ENCODE measurements at regions not wholly inside any gene's neighbourhood (a gene's known extent, or its start where the extent isn't known, plus 50 kb on each side); places are given as distances from the start of the nearest gene placed in this dataset.

DNA sequence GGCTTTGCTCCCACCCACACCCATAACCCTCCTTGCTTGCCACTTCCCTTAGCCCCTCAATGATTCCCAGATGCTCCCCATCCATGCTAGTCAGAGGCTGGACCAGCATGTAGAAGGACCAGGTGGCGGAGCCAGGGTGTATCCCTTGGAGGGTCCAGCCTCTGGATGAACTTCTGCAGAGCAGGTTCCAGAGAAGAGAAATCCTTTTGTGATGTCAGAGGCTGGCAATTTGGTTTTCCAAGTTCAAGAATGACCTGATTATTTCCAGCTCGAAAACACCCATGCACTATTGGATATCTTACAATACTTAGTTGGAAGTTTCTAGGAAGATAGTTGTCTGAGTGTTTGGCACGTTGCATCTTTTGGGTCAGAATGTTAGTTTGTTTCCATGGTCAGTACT lies 168.3 kb upstream of the RPS6KA3 start:
- TF ChIP-seq, protein P1, sequence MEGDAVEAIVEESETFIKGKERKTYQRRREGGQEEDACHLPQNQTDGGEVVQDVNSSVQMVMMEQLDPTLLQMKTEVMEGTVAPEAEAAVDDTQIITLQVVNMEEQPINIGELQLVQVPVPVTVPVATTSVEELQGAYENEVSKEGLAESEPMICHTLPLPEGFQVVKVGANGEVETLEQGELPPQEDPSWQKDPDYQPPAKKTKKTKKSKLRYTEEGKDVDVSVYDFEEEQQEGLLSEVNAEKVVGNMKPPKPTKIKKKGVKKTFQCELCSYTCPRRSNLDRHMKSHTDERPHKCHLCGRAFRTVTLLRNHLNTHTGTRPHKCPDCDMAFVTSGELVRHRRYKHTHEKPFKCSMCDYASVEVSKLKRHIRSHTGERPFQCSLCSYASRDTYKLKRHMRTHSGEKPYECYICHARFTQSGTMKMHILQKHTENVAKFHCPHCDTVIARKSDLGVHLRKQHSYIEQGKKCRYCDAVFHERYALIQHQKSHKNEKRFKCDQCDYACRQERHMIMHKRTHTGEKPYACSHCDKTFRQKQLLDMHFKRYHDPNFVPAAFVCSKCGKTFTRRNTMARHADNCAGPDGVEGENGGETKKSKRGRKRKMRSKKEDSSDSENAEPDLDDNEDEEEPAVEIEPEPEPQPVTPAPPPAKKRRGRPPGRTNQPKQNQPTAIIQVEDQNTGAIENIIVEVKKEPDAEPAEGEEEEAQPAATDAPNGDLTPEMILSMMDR (conservative IDR thresholded peaks at IDR 0.05; ENCODE audit: low read depth, low read length) = no peak
- no peak for TF ChIP-seq EZH2 (IDR thresholded peaks at IDR 0.05; ENCODE audit: low read length, unreplicated experiment)

All from PC-3 (cell line).